Stimulated activated effector memory CD8-positive, alpha-beta T cell treated with anti-CD3 and anti-CD28 coated beads, Interleukin-12 subunit alpha, Interleukin-12 subunit beta, amount 100 ng/mL, for 72 hours (primary cell): ENCODE measurements at regions not wholly inside any gene's neighbourhood (a gene's known extent, or its start where the extent isn't known, plus 50 kb on each side); places are given as distances from the start of the nearest gene placed in this dataset.
"Not testable (repeated sequence)": the region's sequence is repeated elsewhere in the genome, so short reads cannot be mapped to it uniquely, and the experiment has no call there.

Experiments used
- ATAC-seq: fragments of 150-1000 bp; cut with Tn5 transposase; 2 replicates; pipeline ENCODE4 v1.10.0; 2021
- DNase-seq, 2 donors: peaks; one replicate each; pipeline ENCODE4 v3.0.0; 2021 to 2022; ENCODE audit warnings: low spot score in 2 of 2
- H3K27ac Mint-ChIP-seq: one replicate; pipeline ENCODE4 v1.8.0; 2022; ENCODE audit warnings: mild to moderate bottlenecking, mixed read lengths
- H3K36me3 Mint-ChIP-seq: one replicate; pipeline ENCODE4 v1.8.0; 2022; ENCODE audit warnings: mild to moderate bottlenecking, mixed read lengths
- H3K4me1 Mint-ChIP-seq: one replicate; pipeline ENCODE4 v1.8.0; 2022; ENCODE audit warnings: mixed read lengths
- H3K4me3 Mint-ChIP-seq: one replicate; pipeline ENCODE4 v1.8.0; 2022; ENCODE audit warnings: mild to moderate bottlenecking, mixed read lengths
- H3K9me3 Mint-ChIP-seq: one replicate; pipeline ENCODE4 v1.8.0; 2022; ENCODE audit warnings: mixed read lengths

- Mint-ChIP-seq H3K9me3 (peaks cover 7% of the 10 kb centered on the region), H3K36me3 (no peaks in the 10 kb centered on the region), H3K4me3 (no peak overlapping the region), H3K27ac (no peak overlapping the region), H3K4me1 (no peaks in the 10 kb centered on the region)
- DNase-seq (no peak), ATAC-seq (no peak)
Observed at GRCh38 chr5:93359296-93359959, 221.6 kb downstream of the NR2F1-AS1 start.

- ATAC-seq (no peak), DNase-seq (no peak)
- peaks cover 7% of the 10 kb centered on the region for H3K9me3 Mint-ChIP-seq
- no peaks in the 10 kb centered on the region for H3K4me1 Mint-ChIP-seq
- no peak overlapping the region for H3K4me3 Mint-ChIP-seq
- H3K27ac Mint-ChIP-seq, result no peak overlapping the region
- no peaks in the 10 kb centered on the region for H3K36me3 Mint-ChIP-seq
Observed at GRCh38 chr5:93358176-93358575, 222.8 kb downstream of the NR2F1-AS1 start.

GRCh38 chr5:93357686-93358085 is 223.3 kb downstream of the NR2F1-AS1 start:
- Mint-ChIP-seq H3K9me3 (peaks cover 7% of the 10 kb centered on the region), H3K4me3 (no peak overlapping the region), H3K36me3 (no peaks in the 10 kb centered on the region), H3K27ac (no peak overlapping the region), H3K4me1 (no peaks in the 10 kb centered on the region)
- no peak for ATAC-seq
- no peak for DNase-seq

- Mint-ChIP-seq H3K9me3 (peaks cover 7% of the 10 kb centered on the region), H3K27ac (no peak overlapping the region), H3K36me3 (no peaks in the 10 kb centered on the region), H3K4me3 (no peak overlapping the region), H3K4me1 (no peaks in the 10 kb centered on the region)
- ATAC-seq (no peak), DNase-seq (no peak)
Observed at GRCh38 chr5:93355691-93356090, 225.3 kb downstream of the NR2F1-AS1 start.

GRCh38 chr5:93352186-93352585 is 228.8 kb downstream of the NR2F1-AS1 start:
- H3K4me1 Mint-ChIP-seq, result no peaks in the 10 kb centered on the region
- ATAC-seq, result no peak
- no peak for DNase-seq
- H3K9me3 Mint-ChIP-seq, result peaks cover 2% of the 10 kb centered on the region
- no peaks in the 10 kb centered on the region for H3K36me3 Mint-ChIP-seq
- H3K4me3 Mint-ChIP-seq, result no peak overlapping the region
- H3K27ac Mint-ChIP-seq, result no peak overlapping the region

GRCh38 chr5:93349613-93350012 is 231.4 kb downstream of the NR2F1-AS1 start:
- ATAC-seq, result no peak
- DNase-seq, result no peak
- H3K4me3 Mint-ChIP-seq, result no peak overlapping the region
- no peak overlapping the region for H3K27ac Mint-ChIP-seq
- H3K4me1 Mint-ChIP-seq, result no peaks in the 10 kb centered on the region
- no peaks in the 10 kb centered on the region for H3K36me3 Mint-ChIP-seq
- no peaks in the 10 kb centered on the region for H3K9me3 Mint-ChIP-seq

- DNase-seq, result no peak
- H3K36me3 Mint-ChIP-seq, result no peaks in the 10 kb centered on the region
- no peaks in the 10 kb centered on the region for H3K4me1 Mint-ChIP-seq
- H3K4me3 Mint-ChIP-seq, result no peak overlapping the region
- no peaks in the 10 kb centered on the region for H3K9me3 Mint-ChIP-seq
- H3K27ac Mint-ChIP-seq, result no peak overlapping the region
- ATAC-seq, result no peak
Observed at GRCh38 chr5:93348231-93348630, 232.8 kb downstream of the NR2F1-AS1 start.

- not testable (repeated sequence) for H3K9me3 Mint-ChIP-seq, H3K4me3 Mint-ChIP-seq, H3K36me3 Mint-ChIP-seq, H3K4me1 Mint-ChIP-seq, H3K27ac Mint-ChIP-seq, DNase-seq, ATAC-seq
Observed at GRCh38 chr5:93346850-93347249, 234.2 kb downstream of the NR2F1-AS1 start.

GRCh38 chr5:93346301-93346700 is 234.7 kb downstream of the NR2F1-AS1 start:
- DNase-seq (no peak), ATAC-seq (no peak)
- no peaks in the 10 kb centered on the region for H3K4me1 Mint-ChIP-seq
- H3K4me3 Mint-ChIP-seq, result no peak overlapping the region
- H3K36me3 Mint-ChIP-seq, result no peaks in the 10 kb centered on the region
- H3K27ac Mint-ChIP-seq, result no peak overlapping the region
- H3K9me3 Mint-ChIP-seq, result no peaks in the 10 kb centered on the region

GRCh38 chr5:93343570-93343969 is 237.4 kb downstream of the NR2F1-AS1 start:
- H3K4me3 Mint-ChIP-seq, result no peak overlapping the region
- DNase-seq, result no peak
- no peaks in the 10 kb centered on the region for H3K4me1 Mint-ChIP-seq
- no peaks in the 10 kb centered on the region for H3K9me3 Mint-ChIP-seq
- no peak for ATAC-seq
- H3K27ac Mint-ChIP-seq, result no peak overlapping the region
- H3K36me3 Mint-ChIP-seq, result no peaks in the 10 kb centered on the region

- Mint-ChIP-seq H3K4me3 (no peak overlapping the region), H3K9me3 (peaks cover under 1% of the 10 kb centered on the region), H3K4me1 (no peaks in the 10 kb centered on the region), H3K27ac (no peak overlapping the region), H3K36me3 (no peaks in the 10 kb centered on the region)
- ATAC-seq (no peak), DNase-seq (no peak)
Observed at GRCh38 chr5:93342563-93343061, 238.4 kb downstream of the NR2F1-AS1 start.

GRCh38 chr5:93340881-93341280 is 240.1 kb downstream of the NR2F1-AS1 start:
- DNase-seq (no peak), ATAC-seq (no peak)
- Mint-ChIP-seq H3K36me3 (no peaks in the 10 kb centered on the region), H3K27ac (no peak overlapping the region), H3K4me1 (no peaks in the 10 kb centered on the region), H3K4me3 (no peak overlapping the region), H3K9me3 (peaks cover 3% of the 10 kb centered on the region)

- Mint-ChIP-seq H3K4me1 (no peaks in the 10 kb centered on the region), H3K4me3 (no peak overlapping the region), H3K36me3 (no peaks in the 10 kb centered on the region), H3K9me3 (peaks cover 3% of the 10 kb centered on the region), H3K27ac (no peak overlapping the region)
- DNase-seq (no peak), ATAC-seq (no peak)
Observed at GRCh38 chr5:93337138-93337537, 243.9 kb downstream of the NR2F1-AS1 start.

GRCh38 chr5:93336330-93337110 is 244.5 kb downstream of the NR2F1-AS1 start:
- ATAC-seq (no peak), DNase-seq (no peak)
- H3K27ac Mint-ChIP-seq, result no peak overlapping the region
- H3K36me3 Mint-ChIP-seq, result no peaks in the 10 kb centered on the region
- no peak overlapping the region for H3K4me3 Mint-ChIP-seq
- H3K9me3 Mint-ChIP-seq, result peaks cover 3% of the 10 kb centered on the region
- H3K4me1 Mint-ChIP-seq, result no peaks in the 10 kb centered on the region

GRCh38 chr5:93331863-93332262 is 249.2 kb downstream of the NR2F1-AS1 start:
- no peak for DNase-seq
- H3K9me3 Mint-ChIP-seq, result peaks cover 8% of the 10 kb centered on the region
- H3K4me3 Mint-ChIP-seq, result no peak overlapping the region
- no peaks in the 10 kb centered on the region for H3K36me3 Mint-ChIP-seq
- no peak for ATAC-seq
- H3K4me1 Mint-ChIP-seq, result no peaks in the 10 kb centered on the region
- H3K27ac Mint-ChIP-seq, result no peak overlapping the region

GRCh38 chr5:93331241-93331640 is 249.8 kb downstream of the NR2F1-AS1 start:
- Mint-ChIP-seq H3K36me3 (no peaks in the 10 kb centered on the region), H3K4me3 (no peak overlapping the region), H3K4me1 (no peaks in the 10 kb centered on the region), H3K9me3 (peaks cover 8% of the 10 kb centered on the region), H3K27ac (no peak overlapping the region)
- no peak for DNase-seq
- no peak for ATAC-seq
